Activated naive CD8-positive, alpha-beta T cell treated with anti-CD3 and anti-CD28 coated beads, Interleukin-2, amount 50 U/mL, for 16 hours (primary cell): ENCODE measurements at regions not wholly inside any gene's neighbourhood (a gene's known extent, or its start where the extent isn't known, plus 50 kb on each side); places are given as distances from the start of the nearest gene placed in this dataset.
"Not testable (repeated sequence)": the region's sequence is repeated elsewhere in the genome, so short reads cannot be mapped to it uniquely, and the experiment has no call there.

Source experiments
- DNase-seq: peaks from one replicate; pipeline ENCODE4 v3.0.0-alpha.2; 2020; ENCODE audit warnings: low read depth, low spot score

DNA sequence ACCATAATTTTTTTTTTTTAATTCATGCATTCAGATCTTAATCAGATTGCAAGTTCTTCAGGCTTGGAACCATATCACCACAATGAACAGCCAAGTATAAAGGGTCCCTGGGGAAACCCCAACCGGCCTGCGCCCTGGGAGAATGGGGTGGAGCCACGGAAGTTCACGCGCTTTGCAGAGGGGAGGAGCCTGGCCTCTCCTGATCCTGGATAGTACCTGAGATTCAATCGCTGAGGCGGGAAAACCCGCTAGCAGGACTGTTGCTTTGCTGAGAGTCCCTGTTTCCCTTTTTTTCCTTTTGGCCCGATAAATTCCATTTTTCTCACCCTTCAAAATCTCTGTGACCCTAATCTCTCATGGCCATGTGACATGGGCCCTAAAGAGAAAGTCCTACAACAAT lies 385.1 kb downstream of the IRS2 start:
- no peak for DNase-seq

DNA sequence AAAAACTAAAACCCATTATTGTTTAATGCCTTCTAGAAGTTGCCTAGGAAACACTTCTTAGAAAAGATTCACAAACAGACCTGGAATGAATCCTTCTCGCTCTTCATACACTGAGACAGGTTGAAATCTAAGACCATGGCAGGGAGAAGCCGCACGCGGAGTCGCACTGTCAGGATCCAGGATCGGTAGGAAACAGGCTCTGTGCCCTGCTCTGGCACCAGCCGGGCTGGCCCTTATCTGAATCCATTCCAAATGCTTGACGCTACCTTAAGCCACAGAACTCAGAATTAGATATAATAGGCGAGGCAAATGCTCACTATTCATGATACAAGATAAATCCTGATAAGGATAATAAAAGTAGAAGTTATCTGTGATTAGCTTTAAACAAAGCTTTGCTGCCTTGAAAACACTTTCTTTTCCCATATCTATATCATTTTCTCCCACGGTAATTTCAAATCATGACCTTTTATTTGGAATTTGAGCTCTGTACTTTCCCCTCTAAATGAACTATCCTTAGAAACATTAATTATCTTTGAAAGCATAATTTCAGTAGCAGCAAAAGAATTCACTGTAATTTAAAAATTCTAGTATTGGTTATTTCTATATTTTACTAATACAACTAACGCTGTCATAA lies 385.6 kb downstream of the IRS2 start:
- no peak for DNase-seq

DNA sequence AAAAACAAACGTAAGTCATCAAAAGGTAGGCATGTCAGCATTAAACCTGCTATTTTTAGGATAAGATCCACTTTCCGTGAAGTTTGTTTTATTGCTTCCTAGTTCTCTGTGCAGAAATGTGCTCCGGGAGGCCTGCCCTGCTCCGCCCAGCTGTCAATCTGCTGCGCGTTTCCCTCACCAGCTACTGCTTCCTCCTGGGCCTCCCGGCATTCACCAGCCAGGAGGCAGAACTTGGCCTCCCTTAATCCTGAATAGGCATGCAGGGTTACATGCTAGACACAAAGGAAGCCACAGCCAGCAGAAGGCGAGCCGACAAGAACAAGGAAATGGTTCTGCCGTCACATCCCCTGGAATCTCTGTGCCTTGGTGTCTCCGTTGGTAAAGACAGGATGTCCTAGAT lies 386.2 kb downstream of the IRS2 start:
- DNase-seq, result no peak

DNA sequence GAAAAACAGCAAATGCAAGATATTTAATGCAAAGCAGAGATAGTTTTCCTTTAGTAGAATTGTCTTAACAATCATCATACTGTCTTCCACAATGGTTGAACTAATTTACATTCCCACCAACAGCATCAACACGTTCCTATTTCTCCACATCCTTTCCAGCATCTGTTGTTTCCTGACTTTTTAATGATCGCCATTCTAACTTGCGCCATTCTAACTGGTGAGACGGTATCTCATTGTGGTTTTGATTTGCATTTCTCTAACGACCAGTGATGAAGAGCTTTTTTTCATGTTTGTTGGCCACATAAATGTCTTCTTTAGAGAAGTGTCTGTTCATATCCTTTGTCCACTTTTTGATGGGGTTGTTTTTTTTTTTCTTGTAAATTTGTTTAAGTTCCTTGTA lies 388.3 kb downstream of the IRS2 start:
- DNase-seq, result not testable (repeated sequence)

DNA sequence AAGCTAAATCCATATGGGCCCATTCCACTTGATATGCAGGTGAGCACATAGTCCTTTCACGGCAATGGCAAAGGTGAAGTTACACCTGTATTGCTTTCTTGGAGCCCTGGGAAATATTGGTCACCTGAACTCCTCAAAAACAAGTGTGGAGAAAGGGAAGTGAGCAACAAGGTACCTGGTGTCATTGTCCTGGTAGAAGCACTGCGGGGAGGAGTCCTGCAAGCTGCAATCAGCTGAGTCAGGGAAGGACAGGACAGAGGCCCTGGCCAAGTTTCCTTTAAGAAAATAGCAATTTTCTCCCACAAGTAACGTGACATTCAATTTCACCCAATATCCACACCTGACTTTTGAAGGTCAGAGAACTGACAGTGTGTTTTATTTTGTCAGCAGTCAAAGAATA lies 389.1 kb downstream of the IRS2 start:
- no peak for DNase-seq

DNA sequence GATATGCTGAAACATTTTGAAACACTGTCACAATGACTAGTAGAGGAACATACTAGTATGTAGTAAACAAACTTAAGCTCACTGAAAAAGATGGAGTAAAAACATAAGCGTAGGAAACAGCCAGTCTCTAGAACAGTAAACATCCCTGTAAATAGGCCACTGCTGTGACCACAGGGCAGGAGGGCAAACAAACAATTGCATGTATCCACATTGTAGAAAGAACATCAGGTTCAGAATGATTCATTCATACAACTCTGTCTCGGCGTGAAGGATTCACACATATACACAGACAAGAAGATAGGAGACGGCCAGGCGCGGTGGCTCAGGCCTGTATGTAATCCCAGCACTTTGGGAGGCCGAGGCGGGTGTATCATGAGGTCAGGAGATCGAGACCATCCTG lies 390.1 kb downstream of the IRS2 start:
- no peak for DNase-seq

DNA sequence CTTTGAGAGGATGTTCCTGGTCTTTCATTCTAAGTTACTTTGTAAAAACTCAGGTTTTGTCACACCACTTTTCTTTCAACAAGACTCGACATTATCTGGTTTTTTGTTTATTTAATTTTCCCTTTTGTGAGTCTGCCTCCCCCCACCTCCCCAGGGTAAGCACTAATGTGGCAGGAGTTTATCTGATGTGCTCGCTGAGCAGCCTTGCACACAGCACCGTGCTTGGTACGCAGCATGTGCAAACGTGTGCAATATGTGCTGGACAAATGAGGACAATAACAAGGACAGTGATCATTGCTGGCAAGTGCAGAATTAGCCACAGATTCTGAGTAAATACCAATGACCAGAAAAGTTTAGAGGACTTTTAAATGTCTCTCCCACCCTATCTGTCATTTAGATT lies 391.4 kb downstream of the IRS2 start:
- no peak for DNase-seq

DNA sequence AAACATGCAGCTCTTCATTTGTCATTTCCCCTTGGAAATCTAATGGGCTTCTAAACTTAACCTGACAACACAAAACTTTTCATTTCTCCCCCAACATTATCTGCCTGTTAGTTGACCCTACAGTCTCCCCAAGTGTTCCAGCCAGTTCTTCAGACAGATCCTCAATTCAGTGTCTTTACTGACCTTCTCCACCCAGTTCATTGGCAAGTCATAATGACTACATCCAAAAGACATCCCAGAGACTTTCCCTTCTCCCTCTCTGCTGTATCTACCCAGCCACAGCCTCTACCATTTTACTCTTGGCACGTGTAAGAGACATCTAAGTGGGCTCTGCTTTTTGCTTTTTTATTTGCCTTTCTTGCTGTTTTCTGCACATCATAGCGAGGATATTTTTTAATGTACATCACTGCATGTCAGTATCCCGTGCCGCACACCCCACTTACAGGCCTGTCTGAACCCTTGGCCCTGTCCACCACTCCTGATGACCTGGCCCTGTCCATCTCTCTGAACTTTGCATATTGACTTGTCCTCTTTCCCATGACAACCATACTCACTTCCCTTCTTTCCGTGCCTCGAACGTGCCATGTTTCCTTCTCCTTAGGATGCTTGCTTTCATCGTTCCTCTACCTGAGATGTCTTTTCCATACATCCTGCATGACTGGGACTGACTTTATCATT lies 391.9 kb downstream of the IRS2 start:
- no peak for DNase-seq

DNA sequence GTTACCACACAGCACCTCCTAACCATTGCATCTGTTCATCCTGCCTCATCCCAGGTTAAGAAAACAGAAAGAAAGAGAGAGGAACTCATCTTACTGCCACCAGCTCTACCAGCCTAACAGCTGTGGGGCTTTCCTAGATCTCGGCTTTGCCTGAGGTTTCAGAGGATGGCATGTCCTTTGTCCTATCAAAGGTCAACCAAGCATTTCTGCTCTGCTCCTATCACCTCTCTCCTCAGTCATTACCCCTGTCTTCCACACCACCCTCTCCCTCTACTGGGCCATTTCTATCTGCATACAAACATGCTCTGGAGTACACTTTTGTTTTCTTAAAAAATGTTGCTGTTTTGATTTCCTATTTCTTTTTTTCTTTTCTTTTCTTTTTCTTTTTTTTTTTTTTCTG lies 393.3 kb downstream of the IRS2 start:
- no peak for DNase-seq

DNA sequence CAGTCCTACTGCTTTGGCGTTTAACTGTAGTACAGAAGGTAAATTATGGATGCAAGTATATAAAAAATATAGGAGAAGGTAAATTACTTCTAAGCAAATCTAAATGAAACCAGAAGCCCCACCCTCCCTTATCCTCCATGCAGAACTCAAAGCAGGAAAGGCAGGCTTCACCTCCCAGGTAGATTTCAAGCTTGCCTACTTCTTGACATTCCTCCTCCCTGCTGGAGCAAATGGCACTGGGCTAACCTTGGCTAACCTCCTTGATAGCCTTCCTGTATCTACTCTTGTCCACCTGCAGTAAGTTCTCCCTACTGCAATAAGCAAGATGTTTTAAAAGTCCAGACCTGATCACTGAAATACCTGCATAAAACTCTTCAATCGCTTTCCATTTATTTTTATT lies 396.0 kb downstream of the IRS2 start:
- no peak for DNase-seq

DNA sequence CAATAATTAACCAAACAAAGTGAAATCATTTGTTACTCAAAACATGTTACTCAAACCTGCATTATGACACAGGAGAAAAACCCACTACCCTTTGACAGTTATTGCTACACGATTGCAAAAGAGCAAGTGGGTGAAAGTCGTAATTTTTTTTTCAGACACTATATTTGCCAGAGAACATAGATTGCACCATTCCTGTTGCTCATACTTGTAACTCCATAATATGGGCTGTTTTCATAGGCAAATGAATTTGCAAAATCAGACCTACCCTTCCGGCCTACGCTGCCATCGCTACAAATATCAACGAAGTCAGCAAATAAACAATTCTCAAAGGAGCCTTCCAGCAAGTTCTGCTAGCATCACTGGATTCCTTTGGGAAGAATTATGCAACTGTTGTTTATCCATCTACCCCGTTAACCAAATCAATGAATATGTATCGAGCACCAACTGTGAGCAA lies 396.5 kb downstream of the IRS2 start:
- DNase-seq, result no peak

DNA sequence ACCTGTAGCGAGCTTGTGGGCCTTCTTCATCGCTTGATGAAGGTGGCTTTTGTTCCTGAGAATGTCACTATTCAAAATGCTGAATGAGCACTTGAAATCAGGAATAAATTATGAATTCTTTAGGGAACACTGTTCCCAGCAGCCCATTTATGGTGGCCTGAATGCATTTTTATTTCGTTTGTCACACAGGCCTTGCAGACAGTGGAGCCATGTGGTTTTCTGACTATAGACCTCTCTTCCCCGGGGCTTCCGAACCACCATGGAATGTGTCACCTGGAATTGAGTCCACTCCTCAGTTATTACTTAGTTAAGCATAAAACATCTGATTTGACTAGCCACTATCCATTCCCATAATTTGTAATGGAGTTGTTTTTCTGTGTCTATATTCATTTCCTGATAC lies 396.9 kb downstream of the IRS2 start:
- DNase-seq, result no peak

DNA sequence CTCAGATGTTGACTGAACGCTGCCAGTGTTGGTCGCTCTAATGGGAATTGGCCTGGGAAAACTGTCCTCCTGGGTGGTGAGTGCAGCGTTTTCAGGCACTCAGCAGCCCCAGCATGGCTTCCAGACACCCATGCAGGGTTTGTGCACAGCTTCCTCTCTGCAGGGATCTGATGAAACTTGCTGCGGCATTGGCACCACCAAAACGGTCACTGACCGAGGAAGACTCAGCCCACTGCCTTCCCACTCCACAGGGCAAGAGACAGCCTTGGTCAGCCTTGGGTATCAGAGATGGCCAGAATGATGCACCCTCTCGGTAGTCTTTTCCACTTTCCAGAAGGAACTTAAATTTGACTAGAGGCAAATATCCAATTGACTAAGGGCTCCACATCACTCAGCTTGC lies 398.9 kb downstream of the IRS2 start:
- DNase-seq, result no peak

DNA sequence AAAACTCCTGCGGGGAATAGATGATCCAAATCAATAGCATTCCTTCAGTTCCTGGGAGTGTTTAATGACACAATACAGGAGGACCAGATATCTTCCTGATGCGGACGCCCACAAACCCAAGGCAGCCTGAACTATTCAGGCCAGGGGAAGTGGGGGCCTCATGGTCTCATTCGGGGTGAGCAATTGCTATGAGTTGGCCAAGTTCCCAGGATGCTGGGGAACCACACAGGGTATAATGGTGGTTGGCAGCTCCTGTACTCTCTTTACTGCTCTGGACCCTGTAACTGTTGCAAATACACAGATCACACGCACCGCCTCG lies 401.2 kb downstream of the IRS2 start:
- no peak for DNase-seq

DNA sequence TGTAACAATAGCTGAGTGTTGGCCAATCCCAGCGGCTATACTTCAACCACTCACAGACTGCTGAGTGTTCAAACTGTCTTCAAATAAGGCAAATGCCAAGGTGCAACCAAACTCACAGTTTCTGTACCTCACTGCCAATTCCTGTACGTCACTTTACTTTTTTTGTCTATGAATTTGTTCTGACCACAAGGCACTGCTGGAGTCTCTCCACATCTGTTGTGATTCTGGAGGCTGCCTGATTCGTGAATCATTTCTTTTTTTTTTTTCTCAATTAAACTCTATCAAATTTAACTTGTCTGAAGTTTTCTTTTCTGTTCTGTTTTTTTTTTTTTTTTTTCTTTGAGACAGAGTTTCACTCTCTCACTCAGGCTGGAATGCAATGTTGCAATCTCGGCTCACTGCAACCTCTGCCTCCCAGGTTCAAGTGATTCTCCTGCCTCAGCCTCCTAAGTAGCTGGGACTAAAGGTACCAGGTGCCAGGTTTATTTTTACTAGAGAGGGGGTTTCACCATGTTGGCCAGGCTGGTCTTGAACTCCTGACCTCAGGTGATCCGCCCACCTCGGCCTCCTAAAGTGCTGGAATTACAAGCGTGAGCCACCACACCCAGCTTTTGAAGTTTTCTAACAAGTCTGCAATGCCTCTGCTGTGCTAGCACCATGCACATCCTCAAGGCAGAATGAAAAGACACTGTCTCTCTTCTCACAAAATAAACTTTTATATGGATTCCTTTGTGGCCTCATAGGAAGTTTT lies 401.7 kb downstream of the IRS2 start:
- DNase-seq, result no peak

DNA sequence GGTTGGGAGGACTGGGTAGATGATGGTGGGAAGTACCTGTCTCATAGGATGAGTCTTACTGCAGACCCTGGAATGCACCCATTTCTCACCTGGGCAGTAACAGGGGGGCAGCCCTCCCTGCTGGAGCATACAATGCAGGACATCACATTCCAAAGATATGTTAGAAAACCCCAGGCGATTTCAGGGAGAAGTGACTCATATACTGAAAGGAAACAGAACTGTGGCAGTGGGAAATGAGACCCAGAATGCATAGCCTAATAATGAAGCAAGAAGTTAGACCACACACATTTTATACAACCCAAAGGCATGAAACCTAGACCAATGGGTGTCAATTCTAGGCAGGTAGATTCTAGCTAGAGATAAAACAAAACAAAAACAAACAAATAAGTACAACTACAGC lies 402.7 kb downstream of the IRS2 start:
- no peak for DNase-seq

DNA sequence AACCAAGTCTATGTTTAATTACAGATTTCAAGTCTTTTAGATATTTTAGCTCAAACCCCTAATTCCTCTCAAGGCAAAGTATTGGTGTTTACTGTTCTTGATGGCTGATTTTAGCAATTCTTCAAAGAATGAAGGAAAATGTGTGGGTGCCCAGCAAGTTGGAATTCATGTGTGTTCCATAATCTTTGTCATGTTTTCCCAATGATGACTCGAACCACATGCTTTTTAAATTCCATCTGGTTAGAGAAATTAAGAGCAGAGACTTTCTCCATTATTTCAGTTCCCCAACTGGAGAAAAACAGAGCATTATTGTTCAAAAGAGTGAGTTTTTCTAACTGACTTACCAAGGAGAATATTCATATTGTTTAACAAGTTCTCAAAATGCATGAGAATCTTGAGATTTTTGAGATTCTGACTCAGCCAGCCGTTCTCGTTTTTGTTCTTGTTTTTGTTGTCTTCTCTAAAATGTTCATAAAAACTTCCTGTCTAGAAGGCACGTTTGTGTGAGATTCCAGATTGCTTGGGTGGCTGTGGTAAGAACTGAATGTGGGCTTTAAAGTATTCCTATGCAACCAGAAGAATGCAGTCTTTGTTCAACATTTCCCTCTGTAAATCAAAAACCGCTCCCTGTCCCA lies 404.7 kb downstream of the IRS2 start:
- DNase-seq, result no peak

DNA sequence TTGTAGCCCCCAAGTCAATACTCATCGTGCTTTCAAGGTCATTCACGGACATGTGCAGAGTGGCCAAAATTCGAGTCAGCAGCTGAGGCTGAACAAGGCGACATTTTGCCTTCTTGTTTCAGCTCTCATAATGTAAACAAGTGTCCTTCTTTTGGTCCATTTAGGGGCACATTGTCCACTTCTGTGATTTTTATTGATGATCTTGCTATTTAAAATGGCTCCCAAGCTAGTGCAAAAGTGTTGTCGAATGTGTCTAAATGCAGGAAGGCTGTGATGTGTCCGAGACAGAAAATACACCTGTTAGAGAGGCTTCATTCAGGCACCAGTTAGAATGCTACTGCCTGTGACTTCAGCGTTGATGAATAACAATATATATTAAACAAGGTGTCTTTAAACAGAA lies 405.9 kb downstream of the IRS2 start:
- DNase-seq, result no peak

DNA sequence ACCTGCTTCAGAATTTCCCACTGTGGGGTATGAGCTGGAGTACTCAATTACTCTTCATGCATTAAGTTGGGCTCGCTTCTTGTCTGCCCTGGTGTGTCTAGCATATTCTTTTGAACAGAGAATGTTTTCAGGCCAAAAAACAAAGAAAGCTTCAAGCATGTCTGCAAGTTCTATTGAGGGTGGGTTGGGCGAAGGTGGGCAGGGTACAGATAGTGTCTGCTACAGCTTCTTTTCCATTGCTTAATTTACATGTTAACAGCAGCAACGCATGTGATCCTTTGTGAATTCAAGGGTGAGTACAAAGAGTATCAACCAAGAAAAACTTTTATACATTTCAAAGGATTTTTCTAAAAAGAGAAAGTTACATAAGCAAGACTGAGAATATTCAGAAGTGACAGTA lies 406.5 kb downstream of the IRS2 start:
- no peak for DNase-seq

DNA sequence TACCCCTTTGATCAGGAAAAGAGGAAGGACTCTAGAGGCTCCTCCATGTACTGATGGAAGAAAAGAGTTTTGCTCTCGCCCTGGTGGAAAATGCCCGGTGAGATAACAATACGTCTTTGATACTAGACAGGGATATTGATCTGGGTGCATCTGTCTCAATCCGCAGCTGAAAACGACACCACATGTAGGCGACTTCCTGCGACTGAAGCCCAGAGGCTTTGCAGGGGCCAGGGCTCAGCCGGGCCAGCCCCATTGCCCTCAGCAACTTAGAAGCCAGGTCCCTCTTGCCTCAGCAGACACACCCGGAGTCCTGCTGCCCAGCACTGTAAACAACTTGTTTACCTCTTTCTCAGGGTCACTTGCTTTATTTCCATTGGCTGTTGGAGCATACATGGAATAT lies 409.4 kb downstream of the IRS2 start:
- DNase-seq, result no peak

DNA sequence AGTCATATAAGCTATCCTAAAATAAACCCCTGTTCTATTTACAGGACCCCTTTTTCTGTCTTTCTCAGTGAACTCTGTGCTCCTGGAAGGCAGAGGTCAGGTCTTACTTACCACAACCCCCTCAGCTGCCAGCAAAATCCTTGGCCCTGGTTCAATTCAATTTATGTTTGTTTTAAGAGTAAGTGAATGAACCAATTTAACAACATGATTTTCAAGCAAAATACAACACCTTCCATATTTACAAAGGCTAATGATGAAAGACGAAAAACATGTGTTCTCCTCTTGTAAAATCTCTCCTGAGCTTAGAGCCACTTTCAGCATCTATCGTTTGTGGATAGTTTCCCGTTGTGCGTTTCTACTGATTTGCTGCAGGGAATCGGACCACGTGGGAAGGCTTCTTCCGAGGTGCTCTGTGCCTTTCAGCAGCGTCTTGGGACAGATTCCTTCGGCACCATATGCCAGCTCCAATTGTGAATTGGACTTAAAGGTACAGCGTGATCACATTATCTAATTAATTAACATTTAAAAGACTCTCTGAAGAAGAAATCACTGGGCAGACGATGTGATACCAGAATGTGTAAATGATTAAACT lies 411.7 kb downstream of the IRS2 start:
- DNase-seq, result no peak

DNA sequence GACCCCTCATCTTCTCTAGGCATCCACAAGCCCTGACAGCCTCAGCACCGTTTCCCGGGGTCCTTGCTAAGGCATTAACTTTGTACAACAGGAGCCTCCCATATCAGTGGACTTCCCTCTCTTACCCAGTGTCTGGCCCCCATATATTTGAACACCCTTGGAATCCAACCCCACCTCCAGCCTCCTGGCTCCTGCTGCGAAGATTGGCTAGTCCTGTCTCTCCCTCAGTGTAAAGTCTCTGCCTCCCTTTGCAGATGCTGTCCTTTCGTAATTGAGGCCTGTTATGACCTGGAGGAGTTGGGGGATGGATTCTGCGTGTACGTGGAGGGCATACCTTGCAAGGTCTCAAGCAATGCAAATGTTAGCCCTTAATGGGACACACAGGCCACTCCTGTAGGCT lies 413.7 kb downstream of the IRS2 start:
- DNase-seq, result no peak
